GM12878 (cell line): ENCODE measurements at regions not wholly inside any gene's neighbourhood (a gene's known extent, or its start where the extent isn't known, plus 50 kb on each side); places are given as distances from the start of the nearest gene placed in this dataset.

Source experiments
- BRCA1 ChIP-seq: IDR thresholded peaks from 2 replicates; pipeline ENCODE4 v1.6.1; 2011; ENCODE audit warnings: low read depth, low read length, improper control_type of control experiment
- POLR2A ChIP-seq: IDR thresholded peaks from 2 replicates; pipeline ENCODE4 v1.6.1; 2011; ENCODE audit warnings: low read depth, mild to moderate bottlenecking, low read length

GRCh38 chrX:74179499-74179898 lies 124.5 kb upstream of the ZCCHC13 start:
- TF ChIP-seq POLR2A (no peak), BRCA1 (no peak)
